PC-9 (cell line): ENCODE measurements at regions not wholly inside any gene's neighbourhood (a gene's known extent, or its start where the extent isn't known, plus 50 kb on each side); places are given as distances from the start of the nearest gene placed in this dataset.
"Not testable (repeated sequence)": the region's sequence is repeated elsewhere in the genome, so short reads cannot be mapped to it uniquely, and the experiment has no call there.

ENCODE experiments used
- CTCF ChIP-seq: fragments of 200-600 bp; sonication (generic); conservative IDR thresholded peaks from 2 replicates; pipeline ENCODE4 v1.6.1; 2017; ENCODE audit warnings: mixed run types, antibody characterized with exemption, mild to moderate bottlenecking, moderate library complexity
- EZH2 ChIP-seq: fragments of 200-600 bp; sonication (generic); IDR thresholded peaks from 2 replicates; pipeline ENCODE4 v1.8.0; 2017; ENCODE audit warnings: antibody characterized with exemption, low read depth

GRCh38 chr6:15738195-15738594, 75.4 kb upstream of the DTNBP1 start:
- TF ChIP-seq CTCF, EZH2: not testable (repeated sequence)
